BE2C (cell line): ENCODE measurements at regions not wholly inside any gene's neighbourhood (a gene's known extent, or its start where the extent isn't known, plus 50 kb on each side); places are given as distances from the start of the nearest gene placed in this dataset.

Experiments
- DNase-seq: peaks from one replicate; pipeline ENCODE4 v3.0.0-alpha.2; 2020
- H3K27me3 ChIP-seq: fragments of 250-450 bp; sonication (Bioruptor Pico); 2 replicates; pipeline ENCODE4 v1.5.1; 2020; ENCODE audit warnings: mild to moderate bottlenecking
- H3K36me3 ChIP-seq: fragments of 250-450 bp; sonication (Bioruptor Pico); 2 replicates; pipeline ENCODE4 v1.5.1; 2020; ENCODE audit warnings: mild to moderate bottlenecking
- H3K4me1 ChIP-seq: fragments of 250-450 bp; sonication (Bioruptor Pico); 2 replicates; pipeline ENCODE4 v1.5.1; 2020
- H3K4me3 ChIP-seq: 2 replicates; pipeline ENCODE4 v1.5.1; 2011; ENCODE audit warnings: low read depth, low read length
- H3K9me3 ChIP-seq: fragments of 250-450 bp; sonication (Bioruptor Pico); 2 replicates; pipeline ENCODE4 v1.5.1; 2020
- CTCF ChIP-seq: IDR thresholded peaks from 2 replicates; pipeline ENCODE4 v1.5.1; 2012; ENCODE audit warnings: mild to moderate bottlenecking, low read depth, low read length

- no peak for TF ChIP-seq CTCF
- Histone ChIP-seq H3K4me1 (no peaks in the 10 kb centered on the region; the same call in 1 of the 2 replicates), H3K9me3 (no peaks in the 10 kb centered on the region), H3K27me3 (no peaks in the 10 kb centered on the region), H3K36me3 (no peaks in the 10 kb centered on the region), H3K4me3 (no peak overlapping the region)
- no peak for DNase-seq
These were observed 85.9 kb upstream of the SYNPR start for GRCh38 chr3:63192248-63192647.

- TF ChIP-seq CTCF: peak; percentile 71
- no peak for DNase-seq
- no peaks in the 10 kb centered on the region for H3K36me3 ChIP-seq
- no peaks in the 10 kb centered on the region for H3K27me3 ChIP-seq
- H3K4me1 ChIP-seq: no peaks in the 10 kb centered on the region; the same call in 1 of the 2 replicates
- no peak overlapping the region for H3K4me3 ChIP-seq
- no peaks in the 10 kb centered on the region for H3K9me3 ChIP-seq
These were observed 84.5 kb upstream of the SYNPR start for GRCh38 chr3:63193647-63194046.

GRCh38 chr3:63199606-63200005 lies 78.5 kb upstream of the SYNPR start:
- no peaks in the 10 kb centered on the region for H3K36me3 ChIP-seq
- H3K4me3 ChIP-seq: no peak overlapping the region
- no peaks in the 10 kb centered on the region for H3K4me1 ChIP-seq
- H3K9me3 ChIP-seq: no peaks in the 10 kb centered on the region
- no peaks in the 10 kb centered on the region for H3K27me3 ChIP-seq
- TF ChIP-seq CTCF: no peak
- DNase-seq: no peak

GRCh38 chr3:63202529-63202928 lies 75.6 kb upstream of the SYNPR start:
- H3K4me1 ChIP-seq: no peaks in the 10 kb centered on the region
- no peak overlapping the region for H3K4me3 ChIP-seq
- no peaks in the 10 kb centered on the region for H3K27me3 ChIP-seq
- no peaks in the 10 kb centered on the region for H3K9me3 ChIP-seq
- H3K36me3 ChIP-seq: no peaks in the 10 kb centered on the region
- DNase-seq: no peak
- TF ChIP-seq CTCF: no peak

- H3K27me3 ChIP-seq: no peaks in the 10 kb centered on the region
- no peak for DNase-seq
- H3K4me3 ChIP-seq: no peak overlapping the region
- no peaks in the 10 kb centered on the region for H3K9me3 ChIP-seq
- H3K4me1 ChIP-seq: no peaks in the 10 kb centered on the region
- TF ChIP-seq CTCF: no peak
- no peaks in the 10 kb centered on the region for H3K36me3 ChIP-seq
These were observed 71.0 kb upstream of the SYNPR start for GRCh38 chr3:63207066-63207590.

- no peaks in the 10 kb centered on the region for H3K27me3 ChIP-seq
- H3K36me3 ChIP-seq: no peaks in the 10 kb centered on the region
- no peak for TF ChIP-seq CTCF
- no peak for DNase-seq
- H3K4me1 ChIP-seq: no peaks in the 10 kb centered on the region
- H3K9me3 ChIP-seq: no peaks in the 10 kb centered on the region
- H3K4me3 ChIP-seq: no peak overlapping the region
These were observed 50.0 kb upstream of the SYNPR start for GRCh38 chr3:63228087-63228486.
